Uterus (tissue), 3 donors: ENCODE measurements at regions not wholly inside any gene's neighbourhood (a gene's known extent, or its start where the extent isn't known, plus 50 kb on each side); places are given as distances from the start of the nearest gene placed in this dataset.
"Not testable (repeated sequence)": the region's sequence is repeated elsewhere in the genome, so short reads cannot be mapped to it uniquely, and the experiment has no call there.

Experiments used
- DNase-seq, 2 donors: peaks; one replicate each; pipeline ENCODE4 v3.0.0-alpha.2; 2019 to 2020
- H3K27ac ChIP-seq, 2 donors: fragments of 200-600 bp; sonication (generic); 1 replicate in 1 of 2; 2 replicates in 1 of 2; pipeline ENCODE4 v1.5.1; 2016 to 2018
- H3K27me3 ChIP-seq, 2 donors: fragments of 200-600 bp; sonication (generic); one replicate each; pipeline ENCODE4 v1.5.1; 2018 to 2019; ENCODE audit warnings: control low read depth in 1 of 2
- H3K36me3 ChIP-seq, 2 donors: fragments of 200-600 bp; sonication (generic); one replicate each; pipeline ENCODE4 v1.5.1; 2019; ENCODE audit warnings: control low read depth in 1 of 2
- H3K4me1 ChIP-seq, 2 donors: fragments of 200-600 bp; sonication (generic); one replicate each; pipeline ENCODE4 v1.5.1; 2018 to 2019; ENCODE audit warnings: control low read depth in 1 of 2
- H3K4me3 ChIP-seq, 2 donors: fragments of 200-600 bp; sonication (generic); 1 replicate in 1 of 2; 2 replicates in 1 of 2; pipeline ENCODE4 v1.5.1; 2018 to 2019; ENCODE audit warnings: mild to moderate bottlenecking in 1 of 2
- H3K9me3 ChIP-seq, 2 donors: fragments of 200-600 bp; sonication (generic); one replicate each; pipeline ENCODE4 v1.5.1; 2019; ENCODE audit warnings: control low read depth in 1 of 2
- POLR2A ChIP-seq, 2 donors: fragments of 450-650 bp; IDR thresholded peaks; one replicate each; pipeline ENCODE4 v1.6.1; 2016; ENCODE audit warnings: antibody characterized with exemption in 2 of 2, mild to moderate bottlenecking in 1 of 2, moderate library complexity in 1 of 2
- intact Hi-C: fragments of 100-400 bp; cut with DNase I; formaldehyde crosslinking; loops from one replicate; pipeline ENCODE4 v1.15.1; 2023; ENCODE audit warnings: low total_unique reads
- TF ChIP-seq, protein P1 (sequence below), 4 experiments: fragments of 200-600 bp in 2 of 4; fragments of 450-650 bp in 2 of 4; sonication (generic) in 2 of 4; IDR thresholded peaks; one replicate each; pipeline ENCODE4 v1.5.1; 2016 to 2019; ENCODE audit warnings: antibody characterized with exemption in 4 of 4, mild to moderate bottlenecking in 2 of 4, moderate library complexity in 1 of 4
- donor health status: DM: yes; HTN: yes; CAD: no.

DNA sequence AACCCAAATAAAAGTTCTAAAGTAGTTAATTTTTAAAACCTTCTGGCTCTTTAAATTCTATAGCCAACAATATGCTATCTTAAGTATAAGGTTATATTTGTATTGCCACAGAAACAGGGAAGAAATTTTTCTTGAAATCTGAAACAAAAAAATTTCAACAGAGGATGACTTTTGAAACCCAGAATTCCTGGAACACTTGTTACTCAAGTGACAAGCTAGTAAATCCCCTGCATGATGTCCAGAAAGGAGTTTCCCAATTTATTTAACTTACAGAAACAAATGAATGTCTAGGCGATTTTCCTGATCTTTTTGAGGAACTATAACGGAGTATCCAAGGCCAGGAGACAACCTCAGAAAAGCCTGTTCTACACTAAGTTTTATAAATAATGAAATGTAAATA, 69.6 kb downstream of the SLC41A2 start:
- no peak for DNase-seq
- intact Hi-C loops = no loop called here

DNA sequence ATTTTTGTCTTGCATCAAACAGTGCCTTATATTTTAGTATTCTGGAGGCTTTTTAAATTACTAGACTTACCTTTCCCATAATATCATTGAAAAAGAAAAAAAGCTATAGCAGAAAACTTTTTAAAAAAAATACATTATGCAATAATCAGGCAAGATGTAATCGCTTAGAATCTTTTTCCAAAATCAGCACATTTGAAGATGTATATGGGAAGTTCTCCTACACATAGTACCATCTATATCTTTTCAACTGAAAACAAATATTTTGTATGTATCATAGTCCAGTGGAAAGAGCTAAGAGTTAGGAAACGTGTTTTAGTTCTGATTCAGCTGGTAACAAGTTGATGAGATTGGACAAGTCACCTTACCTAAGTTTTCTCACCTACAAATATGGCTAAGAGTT, 70.6 kb downstream of the SLC41A2 start:
- Histone ChIP-seq H3K36me3 (no peaks in the 10 kb centered on the region), H3K9me3 (no peaks in the 10 kb centered on the region), H3K27ac (no peak overlapping the region), H3K4me3 (no peak overlapping the region), H3K4me1 (no peaks in the 10 kb centered on the region), H3K27me3 (no peaks in the 10 kb centered on the region)
- DNase-seq = no peak
- no peak for TF ChIP-seq POLR2A (IDR thresholded peaks at IDR 0.05)
- TF ChIP-seq, protein P1, sequence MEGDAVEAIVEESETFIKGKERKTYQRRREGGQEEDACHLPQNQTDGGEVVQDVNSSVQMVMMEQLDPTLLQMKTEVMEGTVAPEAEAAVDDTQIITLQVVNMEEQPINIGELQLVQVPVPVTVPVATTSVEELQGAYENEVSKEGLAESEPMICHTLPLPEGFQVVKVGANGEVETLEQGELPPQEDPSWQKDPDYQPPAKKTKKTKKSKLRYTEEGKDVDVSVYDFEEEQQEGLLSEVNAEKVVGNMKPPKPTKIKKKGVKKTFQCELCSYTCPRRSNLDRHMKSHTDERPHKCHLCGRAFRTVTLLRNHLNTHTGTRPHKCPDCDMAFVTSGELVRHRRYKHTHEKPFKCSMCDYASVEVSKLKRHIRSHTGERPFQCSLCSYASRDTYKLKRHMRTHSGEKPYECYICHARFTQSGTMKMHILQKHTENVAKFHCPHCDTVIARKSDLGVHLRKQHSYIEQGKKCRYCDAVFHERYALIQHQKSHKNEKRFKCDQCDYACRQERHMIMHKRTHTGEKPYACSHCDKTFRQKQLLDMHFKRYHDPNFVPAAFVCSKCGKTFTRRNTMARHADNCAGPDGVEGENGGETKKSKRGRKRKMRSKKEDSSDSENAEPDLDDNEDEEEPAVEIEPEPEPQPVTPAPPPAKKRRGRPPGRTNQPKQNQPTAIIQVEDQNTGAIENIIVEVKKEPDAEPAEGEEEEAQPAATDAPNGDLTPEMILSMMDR (IDR thresholded peaks at IDR 0.05) = no peak
- intact Hi-C loops = no loop called here

More for the DNA sequence above, 69.6 kb downstream of the SLC41A2 start:
- no peaks in the 10 kb centered on the region for H3K36me3 ChIP-seq
- no peak overlapping the region for H3K27ac ChIP-seq
- no peak overlapping the region for H3K4me3 ChIP-seq
- no peaks in the 10 kb centered on the region for H3K4me1 ChIP-seq
- H3K9me3 ChIP-seq = no peaks in the 10 kb centered on the region
- no peaks in the 10 kb centered on the region for H3K27me3 ChIP-seq
- TF ChIP-seq, protein P1 (IDR thresholded peaks at IDR 0.05) = no peak
- TF ChIP-seq POLR2A (IDR thresholded peaks at IDR 0.05) = no peak

DNA sequence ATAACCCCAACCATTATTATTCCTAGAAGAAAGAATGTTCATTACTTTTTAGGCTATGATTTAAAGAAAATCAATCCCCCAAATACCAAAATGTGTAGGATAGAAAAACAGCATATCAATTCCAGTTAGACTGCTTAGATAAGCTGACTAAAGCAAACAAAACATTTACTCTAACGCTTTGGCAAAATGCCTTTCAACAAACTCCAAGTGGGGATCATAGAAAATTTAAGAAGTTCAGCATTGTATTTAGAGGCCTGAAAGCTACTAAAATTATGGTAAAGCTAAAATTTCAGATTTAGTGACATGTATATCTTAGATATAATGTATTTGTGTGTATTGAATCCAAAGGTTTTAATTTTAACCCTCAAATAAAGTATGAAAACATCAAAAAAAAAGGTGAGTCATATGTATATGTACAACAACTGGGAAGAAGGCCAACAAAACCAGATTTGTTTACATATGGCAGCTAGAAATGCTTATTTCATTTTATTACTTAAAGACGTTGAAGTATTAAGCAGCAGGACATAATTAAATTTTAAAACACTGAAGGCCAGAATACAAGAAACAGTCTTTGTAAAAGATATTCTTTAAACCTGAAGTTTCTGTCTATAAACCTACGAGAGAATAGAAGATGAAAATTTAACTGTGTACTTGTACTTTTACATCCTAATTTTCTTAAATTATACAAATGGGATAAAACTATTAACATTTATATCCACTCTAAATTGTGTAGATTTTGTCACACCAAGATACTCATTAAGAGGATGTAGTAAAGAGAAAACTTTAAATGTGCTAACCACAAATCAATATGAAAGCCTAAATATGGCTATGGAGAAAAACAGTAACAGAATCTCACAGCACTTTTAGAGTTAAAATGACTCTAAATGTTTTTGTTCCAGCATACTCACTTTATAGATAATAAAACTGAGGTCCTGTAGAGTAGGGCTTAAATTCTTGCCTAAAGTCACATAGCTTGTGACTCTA, 71.4 kb downstream of the SLC41A2 start:
- Histone ChIP-seq H3K4me3 (no peak overlapping the region), H3K4me1 (no peaks in the 10 kb centered on the region), H3K9me3 (no peaks in the 10 kb centered on the region), H3K27ac (no peak overlapping the region), H3K27me3 (no peaks in the 10 kb centered on the region), H3K36me3 (no peaks in the 10 kb centered on the region)
- no peak for TF ChIP-seq POLR2A (IDR thresholded peaks at IDR 0.05)
- TF ChIP-seq, protein P1 (IDR thresholded peaks at IDR 0.05) = no peak
- intact Hi-C loops = no loop called here
- no peak for DNase-seq

DNA sequence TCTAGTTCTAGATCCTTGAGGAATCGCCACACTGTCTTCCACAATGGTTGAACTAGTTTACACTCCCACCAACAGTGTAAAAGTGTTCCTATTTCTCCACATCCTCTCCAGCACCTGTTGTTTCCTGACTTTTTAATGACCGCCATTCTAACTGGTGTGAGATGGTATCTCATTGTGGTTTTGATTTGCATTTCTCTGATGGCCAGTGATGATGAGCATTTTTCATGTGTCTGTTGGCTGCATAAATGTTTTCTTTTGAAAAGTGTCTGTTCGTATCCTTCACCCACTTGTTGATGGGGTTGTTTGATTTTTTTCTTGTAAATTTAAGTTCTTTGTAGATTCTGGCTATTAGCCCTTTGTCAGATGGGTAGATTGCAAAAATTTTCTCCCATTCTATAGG, 79.2 kb downstream of the SLC41A2 start:
- H3K9me3 ChIP-seq, intact Hi-C loops, H3K4me3 ChIP-seq, H3K27me3 ChIP-seq, H3K27ac ChIP-seq, H3K36me3 ChIP-seq, DNase-seq, H3K4me1 ChIP-seq: not testable (repeated sequence)

DNA sequence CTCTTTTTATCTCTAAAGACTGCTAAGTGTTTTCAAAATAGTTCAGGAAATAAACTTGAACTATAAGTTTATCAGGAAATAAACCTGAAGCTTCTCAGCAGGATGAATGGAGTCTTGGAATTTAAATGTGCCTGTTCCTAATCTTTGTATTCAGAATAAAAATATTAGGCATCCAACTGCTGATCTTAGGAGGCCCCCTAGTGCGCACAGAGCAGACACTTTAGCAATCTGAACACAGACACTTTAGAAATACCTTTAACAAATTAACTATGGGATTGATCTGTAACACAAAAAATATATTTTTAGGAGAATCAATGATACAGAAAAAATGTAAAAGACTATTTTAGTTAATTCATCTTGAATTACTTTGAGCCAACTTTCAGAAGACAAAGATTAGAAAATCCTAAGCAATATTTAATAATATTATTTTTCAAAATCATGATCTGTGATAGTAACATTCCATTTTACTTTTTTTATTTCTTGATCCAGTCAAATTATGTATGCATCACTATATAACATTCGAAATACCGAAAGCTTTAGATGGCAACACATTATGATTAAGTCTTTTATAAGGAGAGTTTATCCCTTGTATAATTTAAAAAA, 80.9 kb downstream of the SLC41A2 start:
- Histone ChIP-seq H3K27ac (no peak overlapping the region), H3K4me3 (no peak overlapping the region), H3K27me3 (no peaks in the 10 kb centered on the region), H3K36me3 (no peaks in the 10 kb centered on the region), H3K4me1 (no peaks in the 10 kb centered on the region), H3K9me3 (no peaks in the 10 kb centered on the region)
- intact Hi-C loops = loop anchor here (2.0 kb wide), 1 partner anchor 494 kb away; no protein-coding TSS in a partner anchor
- TF ChIP-seq, protein P1 (IDR thresholded peaks at IDR 0.05) = peak; percentile 76 to 91 (median 80)
- no peak for TF ChIP-seq POLR2A (IDR thresholded peaks at IDR 0.05)
- peak; percentile 47 to 48 for DNase-seq
